OCI-LY7 (cell line): ENCODE measurements at regions not wholly inside any gene's neighbourhood (a gene's known extent, or its start where the extent isn't known, plus 50 kb on each side); places are given as distances from the start of the nearest gene placed in this dataset.

ENCODE experiments used
- BruUV-seq: library from RNA; stranded (reverse); fragments of 400-500 nt; replicated peaks from 2 replicates; lab custom pipeline; 2021; lab: Mats Ljungman, UMichigan
- CTCF ChIA-PET: fragments of 300-600 bp; sonication (Branson Sonifier 250); formaldehyde crosslinking; loops from one replicate; lab custom pipeline; 2022; ENCODE audit warnings: antibody characterized with exemption; ENCODE audit not compliant: unreplicated experiment; lab: Charles Lee
- POLR2A ChIA-PET: fragments of 300-600 bp; sonication (Branson Sonifier 250); formaldehyde crosslinking; loops from one replicate; lab custom pipeline; 2022; ENCODE audit warnings: antibody characterized with exemption; lab: Charles Lee
- DNase-seq: peaks from one replicate; pipeline ENCODE4 v3.0.0-alpha.2; 2015; ENCODE audit warnings: low spot score
- H2AFZ ChIP-seq: fragments of 200-600 bp; sonication (generic), shearing (Covaris generic); 2 replicates; pipeline ENCODE4 v1.6.1; 2014; ENCODE audit warnings: mild to moderate bottlenecking, antibody characterized with exemption, low read length, moderate library complexity
- H3K27ac ChIP-seq: fragments of 200-600 bp; sonication (generic); 2 replicates; pipeline ENCODE4 v1.5.1; 2014; ENCODE audit warnings: mixed run types, low read depth, mild to moderate bottlenecking, moderate library complexity, low read length, inconsistent platforms; ENCODE audit not compliant: poor library complexity, severe bottlenecking
- H3K36me3 ChIP-seq: fragments of 200-600 bp; sonication (generic); 2 replicates; pipeline ENCODE4 v1.6.1; 2014; ENCODE audit warnings: mild to moderate bottlenecking, antibody characterized with exemption, low read length, moderate library complexity, mixed read lengths; ENCODE audit not compliant: insufficient read depth
- H3K4me1 ChIP-seq: fragments of 200-600 bp; sonication (generic); 2 replicates; pipeline ENCODE4 v1.5.1; 2014; ENCODE audit warnings: mild to moderate bottlenecking, low read length; ENCODE audit not compliant: insufficient read depth, poor library complexity, severe bottlenecking
- H3K4me2 ChIP-seq: fragments of 200-600 bp; sonication (generic); 2 replicates; pipeline ENCODE4 v1.6.1; 2014; ENCODE audit warnings: mild to moderate bottlenecking, low read length
- H3K4me3 ChIP-seq: fragments of 200-600 bp; sonication (generic); 2 replicates; pipeline ENCODE4 v1.5.1; 2014; ENCODE audit warnings: mild to moderate bottlenecking, low read depth, low read length; ENCODE audit not compliant: poor library complexity, severe bottlenecking
- H3K79me2 ChIP-seq: fragments of 200-600 bp; sonication (generic); 2 replicates; pipeline ENCODE4 v1.6.1; 2016; ENCODE audit warnings: low read depth, mild to moderate bottlenecking, low read length, moderate library complexity, mixed read lengths; ENCODE audit not compliant: insufficient read depth
- H3K9me2 ChIP-seq: fragments of 200-600 bp; sonication (generic); 2 replicates; pipeline ENCODE4 v1.6.1; 2016; ENCODE audit warnings: mild to moderate bottlenecking, low read length, mixed read lengths; ENCODE audit not compliant: insufficient read depth
- H3K9me3 ChIP-seq: fragments of 200-600 bp; sonication (generic); 2 replicates; pipeline ENCODE4 v1.6.1; 2014; ENCODE audit warnings: mild to moderate bottlenecking, mixed run types, low read length, mixed read lengths
- H4K20me1 ChIP-seq: fragments of 200-600 bp; sonication (generic); 2 replicates; pipeline ENCODE4 v1.6.1; 2014; ENCODE audit warnings: mild to moderate bottlenecking, antibody characterized with exemption, low read length, moderate library complexity, mixed read lengths; ENCODE audit not compliant: insufficient read depth
- CTCF ChIP-seq: fragments of 200-600 bp; sonication (generic); conservative IDR thresholded peaks from 2 replicates; pipeline ENCODE4 v1.5.1; 2014; ENCODE audit warnings: mild to moderate bottlenecking, antibody characterized with exemption, low read length, moderate library complexity, mixed read lengths
- EZH2phosphoT487 ChIP-seq: fragments of 200-600 bp; sonication (generic); IDR thresholded peaks from 2 replicates; pipeline ENCODE4 v1.6.1; 2018; ENCODE audit warnings: low read depth, borderline replicate concordance, mild to moderate bottlenecking, mixed run types, antibody characterized with exemption, low read length, moderate library complexity, mixed read lengths
- intact Hi-C: fragments of 100-400 bp; cut with micrococcal nuclease; formaldehyde crosslinking; loops from one replicate; pipeline ENCODE4 v1.10.0; 2022; ENCODE audit not compliant: unreplicated experiment

DNA sequence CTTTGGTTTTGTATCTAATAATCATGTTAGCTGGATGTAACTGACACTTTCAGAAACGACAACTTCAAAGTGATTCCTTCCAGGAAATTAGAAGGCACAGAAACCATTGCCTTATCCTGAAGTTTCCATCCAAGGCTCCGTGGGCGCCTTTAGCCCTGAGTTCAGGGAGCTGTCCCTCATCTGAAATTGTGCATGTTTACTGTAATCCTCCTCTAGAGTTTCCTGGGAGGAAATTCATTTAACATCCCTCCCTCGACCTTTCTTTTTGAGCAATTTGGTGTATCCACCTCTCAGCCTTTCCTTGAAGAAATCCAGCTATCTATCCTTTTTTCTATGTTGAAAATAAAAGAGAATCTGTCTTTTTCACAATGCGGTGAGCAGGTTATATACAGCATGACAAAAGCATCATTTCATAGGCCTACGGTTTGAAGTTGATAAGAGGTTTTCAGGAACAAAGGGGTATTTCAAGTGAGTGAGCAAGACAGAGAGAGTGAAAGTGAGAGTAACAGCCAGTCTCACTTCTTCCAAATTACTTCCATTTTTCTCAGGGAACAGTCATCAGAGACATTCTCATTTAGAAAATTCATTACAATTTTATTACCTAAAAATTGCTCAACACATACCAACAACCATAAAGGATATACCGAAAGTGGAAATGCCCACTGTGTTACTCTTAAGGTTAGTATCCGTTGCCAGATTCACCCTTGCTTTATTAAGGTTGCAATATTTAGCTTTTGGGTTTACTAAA lies 167.3 kb downstream of the MREG start:
- Histone ChIP-seq H3K79me2 (no peaks in the 10 kb centered on the region), H3K4me3 (no peak overlapping the region), H3K27ac (no peak overlapping the region), H3K9me3 (no peaks in the 10 kb centered on the region), H2AFZ (peak overlapping the region; percentile 7; the same call in 1 of the 2 replicates), H3K4me1 (peaks cover 14% of the 10 kb centered on the region), H3K4me2 (peak overlapping the region; percentile 30; the same call in 1 of the 2 replicates), H4K20me1 (no peaks in the 10 kb centered on the region), H3K9me2 (no peaks in the 10 kb centered on the region), H3K36me3 (no peaks in the 10 kb centered on the region)
- POLR2A ChIA-PET = interaction anchor here (0.5 to 0.7 kb wide), 3 partner anchors 18 to 174 kb away, joined by 3 to 4 read pairs (median 3); no protein-coding TSS in a partner anchor
- CTCF ChIA-PET = interaction anchor here (0.5 kb wide), 1 partner anchor 413 kb away, joined by 3 read pairs; no protein-coding TSS in a partner anchor
- BruUV-seq = no TSS peak
- DNase-seq = no peak
- no peak for TF ChIP-seq CTCF
- TF ChIP-seq EZH2phosphoT487 = no peak
- intact Hi-C loops = no loop called here

- no peak overlapping the region for H3K27ac ChIP-seq
- no peaks in the 10 kb centered on the region for H3K36me3 ChIP-seq
- H3K4me3 ChIP-seq = no peak overlapping the region
- no TSS peak for BruUV-seq
- H2AFZ ChIP-seq = no peak overlapping the region
- ChIA-PET CTCF (no interaction called here), POLR2A (interaction anchor here (0.9 kb wide), 1 partner anchor 35 kb away, joined by 5 read pairs; no protein-coding TSS in a partner anchor)
- intact Hi-C loops = no loop called here
- H4K20me1 ChIP-seq = no peaks in the 10 kb centered on the region
- H3K4me1 ChIP-seq = peaks cover 39% of the 10 kb centered on the region
- no peaks in the 10 kb centered on the region for H3K9me2 ChIP-seq
- no peaks in the 10 kb centered on the region for H3K9me3 ChIP-seq
- TF ChIP-seq EZH2phosphoT487 (no peak), CTCF (no peak)
- no peak overlapping the region for H3K4me2 ChIP-seq
- H3K79me2 ChIP-seq = no peaks in the 10 kb centered on the region
- DNase-seq = no peak
Observed at GRCh38 chr2:215843579-215843978, 169.8 kb downstream of the MREG start.
